HG03064 (cell line): ENCODE measurements at regions not wholly inside any gene's neighbourhood (a gene's known extent, or its start where the extent isn't known, plus 50 kb on each side); places are given as distances from the start of the nearest gene placed in this dataset.

Source experiments
- ATAC-seq: cut with Tn5 transposase; IDR thresholded peaks from one replicate; pipeline ENCODE4 v1.9.1; 2021; ENCODE audit warnings: low read depth; ENCODE audit not compliant: unreplicated experiment

- no peak for ATAC-seq
Measured at GRCh38 chr3:168212664-168213285, 117.1 kb upstream of the GOLIM4 start.

GRCh38 chr3:168205451-168205850 is 109.7 kb upstream of the GOLIM4 start:
- no peak for ATAC-seq

- no peak for ATAC-seq
Measured at GRCh38 chr3:168197162-168197561, 101.4 kb upstream of the GOLIM4 start.

GRCh38 chr3:168191856-168192255 is 96.1 kb upstream of the GOLIM4 start:
- no peak for ATAC-seq

GRCh38 chr3:168187233-168187632 is 91.5 kb upstream of the GOLIM4 start:
- no peak for ATAC-seq

GRCh38 chr3:168186293-168186983 is 90.7 kb upstream of the GOLIM4 start:
- ATAC-seq, result no peak

GRCh38 chr3:168183774-168184173 is 88.0 kb upstream of the GOLIM4 start:
- no peak for ATAC-seq

- ATAC-seq, result no peak
Measured at GRCh38 chr3:168168743-168169142, 73.0 kb upstream of the GOLIM4 start.

- ATAC-seq, result peak; percentile 79
Measured at GRCh38 chr3:168165390-168166269, 69.9 kb upstream of the GOLIM4 start.

GRCh38 chr3:168162172-168162571 is 66.4 kb upstream of the GOLIM4 start:
- no peak for ATAC-seq

GRCh38 chr3:168161696-168162095 is 66.0 kb upstream of the GOLIM4 start:
- no peak for ATAC-seq

- no peak for ATAC-seq
Measured at GRCh38 chr3:168157903-168158302, 62.2 kb upstream of the GOLIM4 start.

- ATAC-seq, result no peak
Measured at GRCh38 chr3:168157099-168157700, 61.5 kb upstream of the GOLIM4 start.

GRCh38 chr3:168156479-168156878 is 60.8 kb upstream of the GOLIM4 start:
- no peak for ATAC-seq

- ATAC-seq, result no peak
Measured at GRCh38 chr3:168155303-168155702, 59.6 kb upstream of the GOLIM4 start.

GRCh38 chr3:168154089-168154488 is 58.4 kb upstream of the GOLIM4 start:
- ATAC-seq, result no peak

- ATAC-seq, result no peak
Measured at GRCh38 chr3:168152149-168152548, 56.4 kb upstream of the GOLIM4 start.
